ENCODE measurements at regions not wholly inside any gene's neighbourhood (a gene's known extent, or its start where the extent isn't known, plus 50 kb on each side); places are given as distances from the start of the nearest gene placed in this dataset.
A peak's percentile ranks its signal among the peaks of the same experiment; 100 is the strongest.

DNA sequence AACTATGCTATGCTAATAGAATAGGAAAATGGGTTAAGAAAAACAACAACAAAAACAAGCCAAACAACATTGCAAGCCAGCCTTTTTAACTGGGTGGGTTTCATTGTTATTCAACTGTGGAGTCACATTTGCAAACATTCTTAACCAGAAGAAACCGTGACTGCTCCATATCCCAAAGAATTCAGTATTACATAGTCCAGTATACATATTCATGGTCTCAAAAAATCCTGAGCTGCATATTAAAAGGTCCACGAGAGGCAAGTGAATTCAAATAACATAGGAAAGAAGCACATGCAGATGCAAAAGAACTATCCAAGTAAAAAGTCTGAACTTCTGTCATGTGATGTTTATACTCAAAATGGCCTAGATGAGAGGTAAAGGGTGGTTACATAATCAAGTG is 179.1 kb upstream of the ETAA1 start:
- CTCF ChIA-PET: no interaction called here
- DNase-seq (ENCODE audit: extremely low spot score): no peak
- POLR2A ChIA-PET: no interaction called here
- TF ChIP-seq NFRKB (IDR thresholded peaks at IDR 0.05) (no peak), LEF1 (IDR thresholded peaks at IDR 0.05; ENCODE audit: borderline replicate concordance) (no peak), ELF4 (IDR thresholded peaks at IDR 0.05) (no peak), BHLHE40 (IDR thresholded peaks at IDR 0.05; ENCODE audit: borderline replicate concordance) (no peak)

DNA sequence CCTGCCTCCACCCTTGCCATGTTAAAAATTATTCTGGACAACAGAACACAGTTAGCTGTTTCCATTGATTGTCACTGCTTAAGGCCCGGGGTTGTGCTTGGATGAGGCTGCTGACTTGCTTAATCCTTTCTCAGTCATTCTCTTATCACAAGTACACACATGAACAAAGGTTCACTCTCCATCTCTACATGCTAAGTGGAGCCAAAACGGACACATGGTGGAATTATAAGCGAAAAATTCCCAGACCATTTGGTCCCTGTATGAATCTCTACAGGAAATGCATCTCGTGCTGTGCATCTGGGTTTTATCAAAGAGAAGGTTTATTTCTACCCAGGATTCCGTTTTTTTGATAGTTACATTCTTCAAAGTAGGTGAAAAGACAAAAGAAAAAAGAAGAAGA is 177.5 kb upstream of the ETAA1 start:
- POLR2A ChIA-PET: no interaction called here
- TF ChIP-seq TARDBP (IDR thresholded peaks at IDR 0.05) (no peak), L3MBTL2 (conservative IDR thresholded peaks at IDR 0.05) (no peak), NFRKB (IDR thresholded peaks at IDR 0.05) (no peak), FOXA1 (IDR thresholded peaks at IDR 0.05) (no peak), ZNF384 (IDR thresholded peaks at IDR 0.05) (no peak), ARNT (IDR thresholded peaks at IDR 0.05) (no peak), ELF4 (IDR thresholded peaks at IDR 0.05) (no peak), HDGF (IDR thresholded peaks at IDR 0.05; ENCODE audit: borderline replicate concordance) (no peak), FOXK2 (IDR thresholded peaks at IDR 0.05) (no peak), CTBP1 (IDR thresholded peaks at IDR 0.05; ENCODE audit: borderline replicate concordance) (no peak), BHLHE40 (IDR thresholded peaks at IDR 0.05; ENCODE audit: borderline replicate concordance) (no peak), SUZ12 (IDR thresholded peaks at IDR 0.05) (no peak), LEF1 (IDR thresholded peaks at IDR 0.05; ENCODE audit: borderline replicate concordance) (no peak), FOXM1 (IDR thresholded peaks at IDR 0.05; ENCODE audit: borderline replicate concordance) (no peak), SP1 (IDR thresholded peaks at IDR 0.05) (no peak)
- TF ChIP-seq, protein P1, sequence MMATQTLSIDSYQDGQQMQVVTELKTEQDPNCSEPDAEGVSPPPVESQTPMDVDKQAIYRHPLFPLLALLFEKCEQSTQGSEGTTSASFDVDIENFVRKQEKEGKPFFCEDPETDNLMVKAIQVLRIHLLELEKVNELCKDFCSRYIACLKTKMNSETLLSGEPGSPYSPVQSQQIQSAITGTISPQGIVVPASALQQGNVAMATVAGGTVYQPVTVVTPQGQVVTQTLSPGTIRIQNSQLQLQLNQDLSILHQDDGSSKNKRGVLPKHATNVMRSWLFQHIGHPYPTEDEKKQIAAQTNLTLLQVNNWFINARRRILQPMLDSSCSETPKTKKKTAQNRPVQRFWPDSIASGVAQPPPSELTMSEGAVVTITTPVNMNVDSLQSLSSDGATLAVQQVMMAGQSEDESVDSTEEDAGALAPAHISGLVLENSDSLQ (IDR thresholded peaks at IDR 0.05): no peak
- DNase-seq (ENCODE audit: extremely low spot score): no peak
- CTCF ChIA-PET: no interaction called here

DNA sequence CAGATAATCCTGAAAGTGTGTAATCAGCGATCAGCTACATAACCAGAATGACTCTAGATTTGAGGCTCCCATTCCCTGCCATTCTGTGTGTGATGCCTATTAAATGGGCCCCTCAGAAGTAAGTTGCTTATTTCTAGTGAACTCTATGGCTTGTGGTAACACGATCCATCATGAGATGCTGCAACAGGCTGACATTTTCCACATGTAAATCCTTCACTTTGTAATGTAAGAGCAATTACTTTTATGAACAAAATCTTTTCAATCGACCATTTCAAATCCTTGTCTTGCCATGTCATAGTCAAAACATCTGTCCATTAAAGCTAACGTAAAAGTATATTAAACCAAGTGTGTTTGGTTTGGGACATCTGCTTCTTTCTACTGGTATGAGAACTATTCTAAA is 175.9 kb upstream of the ETAA1 start:
- CTCF ChIA-PET: no interaction called here
- POLR2A ChIA-PET: no interaction called here
- DNase-seq (ENCODE audit: extremely low spot score): no peak
- TF ChIP-seq NFRKB (IDR thresholded peaks at IDR 0.05) (no peak), L3MBTL2 (conservative IDR thresholded peaks at IDR 0.05) (no peak), CTBP1 (IDR thresholded peaks at IDR 0.05; ENCODE audit: borderline replicate concordance) (peak; percentile 56; the same call in 1 of the 2 replicates), ELF4 (IDR thresholded peaks at IDR 0.05) (no peak), BHLHE40 (IDR thresholded peaks at IDR 0.05; ENCODE audit: borderline replicate concordance) (no peak), SP1 (IDR thresholded peaks at IDR 0.05) (no peak), FOXK2 (IDR thresholded peaks at IDR 0.05) (no peak), SUZ12 (IDR thresholded peaks at IDR 0.05) (no peak), FOXA1 (IDR thresholded peaks at IDR 0.05) (no peak), ZNF384 (IDR thresholded peaks at IDR 0.05) (no peak)
- TF ChIP-seq, protein P1 (IDR thresholded peaks at IDR 0.05): peak; percentile 87

DNA sequence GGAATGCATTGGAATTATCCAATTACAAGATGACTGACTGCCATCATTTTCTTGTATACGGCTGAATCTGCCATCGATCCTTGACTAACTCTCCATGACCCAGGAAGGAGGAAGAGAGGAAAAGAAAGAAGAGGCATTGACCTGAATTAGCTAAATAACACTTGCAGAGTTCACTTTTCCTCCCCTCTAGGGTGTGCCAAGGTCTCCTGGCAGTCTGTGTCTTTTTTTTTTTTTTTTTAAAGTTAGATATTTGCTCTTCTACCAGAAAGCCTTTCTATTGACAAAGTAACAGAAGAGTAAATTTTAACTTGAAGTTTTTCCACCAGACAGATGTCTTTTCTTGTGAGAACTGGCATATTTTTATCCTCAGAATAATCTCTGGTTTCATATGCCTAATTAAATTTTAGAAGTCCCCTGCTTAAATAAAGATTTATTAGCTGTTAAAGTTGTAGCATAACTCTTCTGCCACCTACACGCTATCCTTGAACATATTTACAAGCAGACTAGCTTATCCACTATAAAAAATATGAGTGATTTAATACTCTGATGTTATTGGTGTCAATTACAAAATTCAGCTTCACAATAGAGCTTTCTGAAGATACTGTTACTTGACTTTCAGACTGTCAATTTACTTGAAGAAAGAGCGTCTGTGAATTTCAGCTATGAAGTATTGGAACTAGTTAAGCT is 171.7 kb upstream of the ETAA1 start:
- DNase-seq (ENCODE audit: extremely low spot score): no peak
- POLR2A ChIA-PET: no interaction called here
- CTCF ChIA-PET: no interaction called here
- TF ChIP-seq, protein P1 (IDR thresholded peaks at IDR 0.05): peak; percentile 53
- no peak for TF ChIP-seq L3MBTL2 (conservative IDR thresholded peaks at IDR 0.05)

DNA sequence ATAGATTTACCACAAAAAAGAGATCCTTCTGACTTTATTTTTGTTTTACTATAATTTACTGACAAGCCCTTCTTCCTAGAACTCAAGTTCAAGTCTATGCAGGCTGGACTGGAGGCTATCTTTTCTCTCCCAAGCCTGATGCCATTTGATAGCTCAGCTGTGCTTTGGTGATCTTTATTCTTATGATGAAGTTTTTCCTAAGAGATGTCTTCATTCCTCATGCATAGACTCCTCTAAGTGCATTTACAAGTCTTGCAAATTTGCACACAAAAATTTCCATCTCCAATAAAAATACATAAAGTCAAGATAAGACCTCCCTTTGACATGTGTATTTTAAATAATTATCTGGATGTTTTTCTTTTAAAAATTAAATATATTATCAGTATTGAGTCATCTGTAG is 167.4 kb upstream of the ETAA1 start:
- CTCF ChIA-PET: no interaction called here
- TF ChIP-seq SUZ12 (IDR thresholded peaks at IDR 0.05) (no peak), FOXM1 (IDR thresholded peaks at IDR 0.05; ENCODE audit: borderline replicate concordance) (no peak), ARNT (IDR thresholded peaks at IDR 0.05) (no peak), L3MBTL2 (conservative IDR thresholded peaks at IDR 0.05) (no peak), CTBP1 (IDR thresholded peaks at IDR 0.05; ENCODE audit: borderline replicate concordance) (no peak), SP1 (IDR thresholded peaks at IDR 0.05) (no peak), FOXA1 (IDR thresholded peaks at IDR 0.05) (no peak), TARDBP (IDR thresholded peaks at IDR 0.05) (no peak), ELF4 (IDR thresholded peaks at IDR 0.05) (no peak), ZNF384 (IDR thresholded peaks at IDR 0.05) (no peak), NFRKB (IDR thresholded peaks at IDR 0.05) (no peak)
- TF ChIP-seq, protein P1 (IDR thresholded peaks at IDR 0.05): no peak
- POLR2A ChIA-PET: no interaction called here
- DNase-seq (ENCODE audit: extremely low spot score): no peak

DNA sequence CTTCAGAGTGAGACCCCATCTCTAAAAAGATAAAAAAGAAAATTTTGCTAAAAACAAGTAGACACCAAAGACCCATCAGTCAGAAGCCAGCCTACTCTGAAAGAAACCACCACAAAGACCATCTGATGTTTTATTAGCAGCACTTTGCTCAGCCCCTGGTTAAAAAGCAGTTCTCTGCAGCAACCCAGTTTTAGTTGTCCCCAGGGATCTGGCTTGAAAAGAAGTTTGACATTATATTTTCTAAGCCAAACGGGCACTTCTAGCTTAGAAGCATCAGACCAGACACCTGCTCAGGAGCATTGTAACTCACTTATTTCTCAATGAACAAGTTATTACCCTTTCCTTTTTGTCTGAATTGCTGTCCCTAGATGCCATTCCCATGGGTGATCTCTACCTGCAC is 164.2 kb upstream of the ETAA1 start:
- no peak for DNase-seq (ENCODE audit: extremely low spot score)
- no peak for TF ChIP-seq TARDBP (IDR thresholded peaks at IDR 0.05)
- no peak for TF ChIP-seq NFRKB (IDR thresholded peaks at IDR 0.05)
- no peak for TF ChIP-seq FOXA1 (IDR thresholded peaks at IDR 0.05)
- no peak for TF ChIP-seq FOXM1 (IDR thresholded peaks at IDR 0.05; ENCODE audit: borderline replicate concordance)
- no peak for TF ChIP-seq L3MBTL2 (conservative IDR thresholded peaks at IDR 0.05)
- TF ChIP-seq, protein P1 (IDR thresholded peaks at IDR 0.05): no peak
- TF ChIP-seq FOXK2 (IDR thresholded peaks at IDR 0.05): no peak
- no peak for TF ChIP-seq SP1 (IDR thresholded peaks at IDR 0.05)
- TF ChIP-seq ZNF384 (IDR thresholded peaks at IDR 0.05): no peak
- no peak for TF ChIP-seq LEF1 (IDR thresholded peaks at IDR 0.05; ENCODE audit: borderline replicate concordance)
- TF ChIP-seq HDGF (IDR thresholded peaks at IDR 0.05; ENCODE audit: borderline replicate concordance): no peak
- TF ChIP-seq BHLHE40 (IDR thresholded peaks at IDR 0.05; ENCODE audit: borderline replicate concordance): no peak
- TF ChIP-seq ELF4 (IDR thresholded peaks at IDR 0.05): no peak
- TF ChIP-seq SUZ12 (IDR thresholded peaks at IDR 0.05): no peak
- POLR2A ChIA-PET: no interaction called here
- CTCF ChIA-PET: interaction anchor here (1.2 kb wide), 1 partner anchor 408 kb away, joined by 3 read pairs; no protein-coding TSS in a partner anchor

Measured in HEK293T (cell line).